NCI-H524 treated with DMSO at 0.1 percent for 48 hours (cell line): ENCODE measurements at regions not wholly inside any gene's neighbourhood (a gene's known extent, or its start where the extent isn't known, plus 50 kb on each side); places are given as distances from the start of the nearest gene placed in this dataset.

ENCODE experiments used
- DNase-seq: peaks from one replicate; lab custom pipeline; 2025; lab: John Stamatoyannopoulos, UW

DNA sequence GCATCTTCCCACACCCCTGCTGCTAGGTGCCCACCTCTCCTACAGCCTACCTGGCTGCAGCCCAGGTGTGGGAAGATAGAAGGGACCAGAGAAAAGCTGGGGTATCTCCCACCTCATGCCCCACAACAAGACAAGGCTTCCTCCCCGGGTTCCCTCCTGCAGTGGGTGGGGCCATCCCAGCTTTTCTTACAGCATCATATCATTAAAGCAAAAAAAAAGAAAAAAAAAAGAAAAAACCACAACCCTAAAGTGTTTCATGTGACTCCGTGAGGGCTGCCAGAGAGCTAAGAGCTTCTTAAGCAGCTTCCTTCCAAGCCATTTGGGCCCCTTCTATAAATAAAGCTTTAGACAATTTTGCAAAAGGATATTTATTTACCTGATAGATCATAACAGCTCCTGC lies 455.4 kb upstream of the TSHZ3 start:
- DNase-seq, result no peak

DNA sequence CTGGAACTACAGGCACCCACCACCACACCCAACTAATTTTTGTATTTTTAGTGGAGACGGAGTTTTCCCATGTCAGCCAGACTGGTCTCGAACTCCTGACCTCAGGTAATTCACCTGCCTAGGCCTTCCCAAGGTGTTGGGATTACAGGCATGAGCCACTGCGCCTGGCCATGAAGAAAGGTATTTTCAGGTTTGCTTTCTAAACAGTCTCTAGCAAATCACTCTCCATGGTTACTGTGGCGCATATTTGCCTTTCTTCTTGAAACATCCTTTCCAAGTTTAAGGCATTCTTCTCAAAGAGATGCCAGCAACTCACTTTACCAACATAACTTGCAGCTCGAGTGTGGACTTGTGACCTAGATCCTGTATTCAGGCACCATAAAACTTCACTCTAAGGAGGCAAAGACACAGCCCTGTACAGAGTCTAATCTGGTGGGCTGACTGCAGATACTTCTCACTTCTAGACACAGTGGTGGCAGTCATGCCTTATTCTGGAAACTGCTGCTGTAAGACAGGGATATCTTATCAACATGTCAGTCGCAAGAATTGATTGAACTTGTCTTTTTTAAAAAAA lies 461.4 kb upstream of the TSHZ3 start:
- no peak for DNase-seq

DNA sequence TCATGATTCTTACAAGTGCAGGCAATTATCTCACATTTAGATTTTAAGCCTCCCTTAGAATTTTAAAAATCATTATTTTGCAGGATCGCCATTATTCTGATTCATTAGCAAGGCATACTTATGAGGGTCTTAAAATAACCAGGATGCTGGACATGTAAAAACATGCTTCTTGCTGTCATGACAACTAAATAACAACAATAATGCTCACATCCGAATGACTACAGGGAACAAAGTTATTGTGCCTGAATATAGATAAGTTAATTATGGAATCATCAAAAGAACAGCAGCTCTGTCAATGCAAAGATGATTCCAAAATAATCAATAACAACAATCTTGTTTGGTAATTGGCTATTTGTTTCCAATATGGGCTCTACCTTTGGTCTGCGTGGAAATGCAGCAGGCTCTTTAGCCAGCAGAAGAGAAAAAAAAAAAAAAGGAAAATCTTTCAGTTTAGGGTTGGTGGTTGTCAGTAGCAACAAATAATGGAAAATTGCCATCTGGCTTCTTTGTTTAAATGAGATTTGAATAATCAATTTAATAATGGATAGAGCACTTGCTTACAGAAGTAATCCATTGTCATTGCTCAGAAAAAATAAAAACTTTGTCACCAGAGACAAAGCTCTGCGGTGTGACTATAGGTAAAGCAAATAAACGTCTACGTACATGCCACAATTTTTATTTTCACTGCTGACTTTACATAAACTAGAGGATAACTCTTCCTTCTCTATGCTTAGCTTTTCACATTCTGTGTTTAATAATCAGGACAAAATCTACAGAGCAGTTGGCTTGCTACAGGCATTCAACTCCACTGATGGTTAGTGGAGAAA lies 468.9 kb upstream of the TSHZ3 start:
- no peak for DNase-seq

DNA sequence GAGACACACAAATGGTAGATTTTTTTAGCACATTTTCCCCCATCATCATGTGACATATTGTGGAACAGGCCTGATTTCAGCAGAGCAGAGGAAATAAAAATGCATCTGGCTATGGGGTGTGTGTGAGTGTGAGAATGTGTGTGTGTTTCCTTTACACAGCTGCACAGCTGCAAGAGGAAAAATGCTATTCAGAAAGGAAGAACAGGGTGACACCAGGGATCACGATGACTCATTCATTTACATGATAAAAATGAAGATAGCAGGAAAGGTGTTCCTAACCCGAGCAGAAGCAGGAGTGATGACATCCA lies 469.5 kb upstream of the TSHZ3 start:
- DNase-seq, result no peak

DNA sequence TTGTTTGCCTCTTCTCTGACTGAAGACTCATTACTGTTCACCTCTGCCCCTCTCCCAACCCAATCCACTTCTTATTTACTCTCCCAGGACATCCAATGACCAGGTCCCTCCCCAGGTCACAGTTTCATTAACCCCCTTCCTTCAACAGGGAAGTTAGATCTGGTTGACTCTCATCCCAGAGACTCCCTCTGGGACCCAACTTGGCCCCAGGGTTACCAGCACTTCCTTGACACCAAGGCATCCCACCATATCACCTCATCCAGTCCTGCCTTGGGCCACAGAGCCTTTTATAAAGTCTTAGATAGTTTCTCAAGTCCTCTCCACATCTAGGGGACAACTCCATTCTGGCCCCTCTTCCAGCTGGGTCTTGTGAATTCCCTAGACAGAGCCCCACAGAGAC lies 470.6 kb upstream of the TSHZ3 start:
- DNase-seq, result no peak

DNA sequence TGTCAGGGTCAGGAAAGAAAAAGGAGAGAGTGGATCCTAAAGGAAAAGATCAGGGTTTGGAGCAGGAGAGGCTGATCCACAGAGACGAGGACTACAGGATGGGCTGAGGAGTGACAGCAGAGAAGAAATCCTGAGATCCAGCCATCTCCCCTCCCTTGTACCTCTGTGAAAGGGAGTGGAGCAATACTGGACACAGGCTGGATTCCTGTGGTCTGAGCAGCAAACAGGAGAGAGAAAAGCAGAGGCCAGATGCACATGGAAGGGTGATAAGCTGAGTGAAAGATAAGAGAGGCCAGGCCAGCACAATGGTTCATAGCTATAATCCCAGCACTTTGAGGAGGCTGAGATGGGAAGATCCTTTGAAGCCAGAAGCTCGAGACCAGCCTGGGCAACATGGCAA lies 472.1 kb upstream of the TSHZ3 start:
- no peak for DNase-seq

DNA sequence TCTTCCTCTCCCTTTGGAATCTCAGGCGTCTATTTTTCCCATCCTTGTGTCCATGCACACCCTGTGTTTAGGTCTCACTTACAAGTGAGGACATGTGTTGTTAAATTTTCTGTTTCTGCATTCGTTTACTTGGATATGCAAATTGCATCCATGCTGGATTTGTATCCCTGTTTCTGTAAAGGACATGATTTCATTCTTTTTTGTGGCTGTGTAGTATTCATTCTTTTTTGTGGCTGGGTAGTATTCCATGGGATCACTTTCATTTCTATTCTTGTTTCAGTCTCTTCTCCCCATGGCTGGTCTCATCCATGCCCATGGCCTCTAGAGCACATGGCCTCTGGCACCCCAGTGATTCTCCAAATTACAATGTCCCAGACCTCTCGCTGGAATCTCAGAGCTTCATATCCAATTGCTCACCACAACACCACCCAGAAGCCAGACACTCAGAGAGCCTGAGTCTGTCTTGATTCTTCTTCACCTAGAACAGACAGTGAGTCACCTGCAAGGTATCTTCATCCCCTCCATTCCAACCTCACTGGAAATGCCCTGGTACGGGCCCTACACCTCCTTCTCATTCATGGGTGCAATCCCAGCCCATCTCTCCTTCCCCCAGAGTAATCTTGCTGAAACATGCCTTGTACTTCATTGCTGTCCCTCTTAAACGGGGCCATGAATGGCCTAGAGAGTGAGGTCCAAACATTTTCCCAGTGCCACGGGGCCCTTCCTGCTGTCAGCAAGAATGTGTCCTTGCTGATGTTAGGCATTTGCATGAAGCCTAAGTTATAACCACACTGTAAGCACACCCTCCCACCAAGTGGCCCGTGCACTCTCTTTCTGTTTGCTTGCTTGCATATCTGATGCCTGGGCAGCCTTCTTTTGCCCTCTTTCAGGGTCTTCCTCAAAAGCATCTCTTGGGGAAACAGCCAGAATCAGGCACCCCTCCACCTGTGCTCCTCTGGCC lies 476.2 kb upstream of the TSHZ3 start:
- DNase-seq, result no peak

DNA sequence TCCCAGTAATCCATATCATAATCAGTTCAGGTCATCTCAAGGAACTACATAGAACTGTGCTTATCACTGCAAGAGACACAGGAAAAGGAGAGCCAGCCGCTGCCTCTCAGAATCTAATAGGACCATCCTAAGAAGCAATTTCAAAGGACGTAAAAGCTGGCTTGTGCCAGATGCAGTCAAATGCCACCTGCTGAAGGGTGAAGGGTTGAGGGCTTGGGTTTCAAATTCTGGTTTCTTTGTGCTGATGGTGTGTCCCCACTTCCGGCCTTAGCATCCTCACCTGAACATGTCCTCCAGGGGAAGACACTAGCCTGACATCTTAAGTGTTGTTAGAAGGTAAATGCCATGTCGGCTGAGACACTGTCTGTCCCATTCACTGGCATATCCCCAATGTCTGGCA lies 477.1 kb upstream of the TSHZ3 start:
- no peak for DNase-seq

DNA sequence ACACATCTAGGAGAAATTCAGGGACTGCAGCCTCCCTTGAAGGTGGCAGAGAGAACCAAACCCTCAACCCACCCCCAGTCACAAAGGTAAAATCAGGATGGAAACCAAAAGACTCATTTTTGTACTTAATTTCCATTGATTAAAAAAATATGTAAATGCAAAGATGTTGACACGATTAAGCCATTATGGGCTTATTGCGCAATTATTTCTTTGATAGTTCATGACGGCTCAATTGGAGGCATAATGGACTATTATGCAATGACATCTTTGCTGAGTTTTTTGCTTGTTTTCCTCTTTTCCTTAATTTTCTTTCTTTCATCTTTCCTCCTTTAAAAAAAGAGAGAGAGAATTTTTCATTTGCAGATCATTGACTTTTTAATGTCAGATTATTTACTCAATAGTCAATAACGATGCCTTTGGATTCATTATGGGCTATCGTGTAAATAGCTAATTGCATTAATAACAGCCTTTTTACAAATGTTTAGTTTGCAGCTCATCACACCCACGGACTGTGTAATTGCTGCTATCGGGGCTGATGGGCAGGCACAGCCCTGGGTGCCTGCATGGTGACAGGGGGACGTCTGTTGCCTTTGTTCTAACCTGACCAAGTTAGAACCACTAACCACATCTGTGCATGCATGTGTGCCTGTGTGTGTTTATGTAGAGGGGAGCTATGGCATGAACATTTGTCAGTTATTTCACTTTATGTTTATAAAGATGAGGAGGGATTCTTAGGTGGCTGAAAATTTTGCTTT lies 482.4 kb upstream of the TSHZ3 start:
- DNase-seq, result no peak

DNA sequence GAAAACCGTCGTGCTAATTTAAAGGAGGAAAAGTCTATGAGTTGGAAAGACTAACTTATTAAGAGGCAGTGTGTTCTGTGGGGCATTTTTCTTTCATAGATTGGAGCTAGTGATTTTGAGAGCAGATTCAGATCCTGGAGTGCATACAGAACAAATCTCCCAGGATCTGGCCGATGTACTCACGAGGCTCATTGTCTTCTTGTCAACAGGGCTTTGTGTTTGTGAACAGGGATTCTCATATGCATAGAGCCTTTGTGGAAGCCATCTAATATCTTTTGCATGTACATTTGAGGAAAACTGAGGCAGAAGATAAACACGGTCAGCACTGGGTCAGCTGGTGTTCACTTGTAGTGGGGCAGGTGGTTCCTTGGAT lies 482.9 kb upstream of the TSHZ3 start:
- DNase-seq, result no peak

DNA sequence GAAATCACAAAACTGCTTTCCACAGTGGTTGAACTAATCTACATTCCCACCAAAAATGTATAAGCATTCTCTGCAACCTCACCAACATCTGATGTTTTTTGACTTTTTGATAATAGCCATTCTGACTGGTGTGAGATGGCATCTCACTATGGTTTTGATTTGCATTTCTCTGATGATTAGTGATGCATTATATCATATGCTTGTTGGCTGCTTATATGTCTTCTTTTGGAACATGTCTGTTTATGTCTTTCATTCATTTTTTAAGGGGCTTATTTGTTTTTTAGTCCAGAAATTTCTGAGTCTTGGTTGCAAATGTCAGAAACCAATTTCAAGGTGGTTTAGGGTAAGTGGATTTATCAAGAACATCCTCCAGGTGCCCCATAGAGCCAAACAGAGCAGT lies 484.8 kb upstream of the TSHZ3 start:
- no peak for DNase-seq

DNA sequence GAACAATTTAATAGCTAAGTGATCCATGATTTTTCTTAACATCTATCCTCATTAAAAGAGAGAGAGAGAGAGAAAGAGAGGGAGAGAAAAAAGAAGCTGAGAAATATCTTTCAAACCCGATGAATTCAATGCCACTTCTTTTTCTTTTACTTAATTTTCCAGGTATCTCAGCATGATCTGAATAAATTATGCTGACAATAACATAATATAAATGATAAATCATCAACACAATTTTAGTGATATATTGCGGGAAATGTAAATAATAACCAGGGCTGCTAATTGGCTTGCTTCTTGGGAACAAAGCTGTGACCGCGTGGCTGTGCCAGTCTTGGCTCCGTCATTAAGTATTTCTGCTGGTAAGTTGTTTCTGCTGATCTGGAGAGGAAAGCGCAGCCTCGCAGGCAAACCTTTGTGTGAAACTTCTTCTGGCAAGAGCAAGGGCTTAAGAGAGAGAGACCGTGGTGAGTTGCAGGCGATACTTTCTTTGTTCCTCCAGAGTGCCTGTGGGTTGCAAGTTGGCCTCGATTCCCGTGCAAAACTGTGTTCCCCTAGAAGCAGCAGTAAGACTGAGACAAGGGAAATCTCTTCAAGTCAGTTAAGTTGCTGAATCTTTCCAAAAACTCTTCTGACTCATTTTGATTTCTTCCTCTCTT lies 489.1 kb upstream of the TSHZ3 start:
- DNase-seq, result no peak

DNA sequence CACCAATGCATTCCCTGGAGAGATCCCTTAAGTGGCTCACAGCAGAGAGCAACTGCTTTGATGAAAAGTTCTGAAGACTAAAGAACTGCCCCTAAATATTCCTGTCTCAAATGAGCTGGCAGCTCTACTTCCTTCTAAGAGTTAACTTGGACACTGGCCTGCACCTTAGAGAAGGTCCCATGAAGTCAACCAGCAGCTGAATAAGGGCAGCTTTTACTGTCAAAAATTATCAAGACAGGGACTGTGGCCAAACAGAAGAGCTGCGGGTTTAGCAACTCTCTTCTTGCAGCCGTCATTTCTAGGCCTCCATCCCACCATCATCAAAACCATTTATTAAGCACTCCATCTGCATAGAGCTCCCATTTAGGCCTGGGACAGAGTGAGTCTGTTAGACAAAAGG lies 491.1 kb upstream of the TSHZ3 start:
- no peak for DNase-seq

DNA sequence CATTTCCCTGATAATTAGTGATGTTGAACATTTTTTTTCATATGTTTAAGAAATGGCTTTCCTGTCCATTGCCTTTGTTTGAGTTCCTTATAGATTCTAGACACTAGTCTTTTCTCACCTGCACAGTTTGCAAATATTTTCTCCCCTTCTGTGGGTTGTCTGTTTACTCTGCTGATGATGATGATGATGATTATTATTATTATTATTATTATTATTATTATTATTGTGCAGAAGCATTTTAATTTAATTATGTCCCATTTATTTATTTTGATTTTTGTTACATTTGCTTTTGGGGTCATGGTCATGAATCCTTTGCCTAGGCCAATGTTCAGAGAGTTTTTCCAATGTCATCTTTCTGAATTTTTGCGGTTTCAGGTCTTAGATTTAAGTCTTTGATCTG lies 492.5 kb upstream of the TSHZ3 start:
- DNase-seq, result no peak

DNA sequence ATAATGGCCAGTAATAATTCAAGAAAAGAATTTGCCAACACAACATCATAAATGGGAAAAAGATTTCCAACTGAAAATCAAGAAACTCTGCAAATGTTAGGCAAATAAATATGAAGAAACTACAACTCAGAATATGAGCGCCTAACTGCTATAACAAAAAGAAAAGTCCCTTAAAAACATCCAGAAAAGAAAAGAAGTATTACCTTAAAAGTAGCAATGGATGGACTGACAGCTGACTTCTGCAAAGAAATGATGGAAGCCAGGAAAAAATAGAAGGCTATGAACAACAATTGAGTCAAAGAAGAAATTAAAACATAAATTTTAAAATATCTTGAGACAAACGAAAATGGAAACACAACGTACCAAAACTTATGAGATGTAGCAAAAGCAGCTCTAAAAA lies 482.3 kb upstream of the ZNF507 start:
- DNase-seq, result no peak

DNA sequence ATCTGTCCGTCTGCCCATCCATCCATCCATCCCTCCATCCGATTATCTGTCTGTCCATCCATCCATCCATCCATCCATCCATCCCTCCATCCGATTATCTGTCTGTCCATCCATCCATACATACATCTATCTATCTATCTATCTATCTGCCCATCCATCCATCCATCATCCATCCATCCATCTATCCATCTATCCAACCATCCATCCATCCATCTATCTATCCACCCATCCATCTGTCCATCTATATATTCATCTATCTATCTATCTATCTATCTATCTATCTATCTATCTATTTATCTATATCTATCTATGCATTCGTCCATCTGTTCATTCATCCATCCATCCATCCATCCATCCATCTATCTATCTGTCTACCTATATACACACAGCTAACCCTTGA lies 471.1 kb upstream of the ZNF507 start:
- no peak for DNase-seq

DNA sequence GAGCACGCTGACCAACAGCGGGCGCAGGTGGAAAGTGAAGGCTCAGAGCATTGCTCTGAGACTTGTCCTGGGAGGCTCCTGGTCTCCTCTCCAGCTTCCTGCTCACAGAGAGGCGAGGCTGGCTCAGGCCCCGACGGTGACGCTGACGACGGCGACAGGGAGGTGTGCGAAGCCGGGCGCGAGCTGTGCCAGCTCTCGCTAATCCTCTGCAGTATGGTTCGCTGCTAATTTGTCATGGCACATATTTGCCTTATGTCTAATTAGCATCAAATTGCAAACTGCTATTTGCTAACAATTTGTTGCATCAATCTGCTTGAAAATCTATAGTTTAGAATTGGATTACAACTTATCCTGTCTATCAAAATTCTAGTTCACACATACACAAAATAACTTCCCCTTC lies 469.8 kb upstream of the ZNF507 start:
- no peak for DNase-seq

DNA sequence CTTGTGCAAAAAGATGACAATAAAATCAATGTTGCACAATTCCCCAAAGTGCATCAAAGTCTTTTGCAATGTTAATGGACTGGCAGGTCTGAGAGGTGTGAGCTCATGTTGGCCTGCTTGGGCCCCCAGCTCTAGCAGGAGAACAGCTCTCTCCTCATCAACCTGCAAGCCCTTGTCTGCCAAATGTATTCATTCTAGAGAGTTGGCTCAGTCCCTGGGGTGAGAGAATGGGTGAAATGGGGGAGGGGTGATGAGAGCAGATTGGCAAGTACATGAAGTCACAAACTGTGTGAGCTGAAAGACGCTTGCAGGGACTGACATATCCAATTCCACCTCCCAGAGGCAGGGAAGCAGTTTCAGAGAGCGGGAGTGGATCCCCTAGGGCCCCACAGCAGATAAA lies 465.1 kb upstream of the ZNF507 start:
- DNase-seq, result no peak

DNA sequence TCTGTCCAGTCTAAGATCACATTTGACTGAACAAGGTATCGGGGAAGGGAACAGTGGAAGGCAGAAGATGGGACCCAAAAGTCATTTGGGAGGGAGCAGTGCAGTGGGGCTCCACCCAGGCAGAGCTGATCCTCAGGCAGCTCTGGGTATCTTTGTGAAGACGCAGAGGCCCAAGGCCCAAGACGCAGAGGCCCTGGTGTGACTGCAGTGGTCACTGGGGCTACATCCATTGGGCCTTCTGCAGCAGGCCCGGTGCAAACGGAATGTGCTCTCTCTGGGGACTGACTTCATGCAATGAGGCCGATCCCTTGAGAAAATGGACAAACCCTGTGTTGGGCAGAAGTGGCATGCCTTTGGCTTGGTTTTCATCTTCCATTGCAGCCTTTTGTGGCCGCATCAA lies 463.4 kb upstream of the ZNF507 start:
- no peak for DNase-seq

DNA sequence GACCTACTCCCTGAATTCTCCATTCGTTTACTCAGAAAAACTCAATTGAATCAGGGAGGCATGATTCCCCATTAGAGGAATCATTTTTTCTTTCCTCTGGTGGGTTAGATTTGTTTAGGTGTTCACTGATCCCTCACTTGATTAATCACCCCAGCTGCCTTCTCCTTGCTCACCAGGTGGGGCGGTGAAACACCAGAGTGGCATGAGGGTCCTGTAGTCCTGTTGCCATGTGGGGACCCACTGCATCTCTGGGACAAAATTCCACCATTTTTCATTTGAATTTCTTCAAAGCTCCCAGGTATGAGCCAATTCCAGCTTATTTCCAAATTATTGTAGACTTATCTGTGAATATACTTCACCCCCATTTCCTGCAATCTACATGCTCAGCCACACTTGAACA lies 462.7 kb upstream of the ZNF507 start:
- DNase-seq, result no peak

DNA sequence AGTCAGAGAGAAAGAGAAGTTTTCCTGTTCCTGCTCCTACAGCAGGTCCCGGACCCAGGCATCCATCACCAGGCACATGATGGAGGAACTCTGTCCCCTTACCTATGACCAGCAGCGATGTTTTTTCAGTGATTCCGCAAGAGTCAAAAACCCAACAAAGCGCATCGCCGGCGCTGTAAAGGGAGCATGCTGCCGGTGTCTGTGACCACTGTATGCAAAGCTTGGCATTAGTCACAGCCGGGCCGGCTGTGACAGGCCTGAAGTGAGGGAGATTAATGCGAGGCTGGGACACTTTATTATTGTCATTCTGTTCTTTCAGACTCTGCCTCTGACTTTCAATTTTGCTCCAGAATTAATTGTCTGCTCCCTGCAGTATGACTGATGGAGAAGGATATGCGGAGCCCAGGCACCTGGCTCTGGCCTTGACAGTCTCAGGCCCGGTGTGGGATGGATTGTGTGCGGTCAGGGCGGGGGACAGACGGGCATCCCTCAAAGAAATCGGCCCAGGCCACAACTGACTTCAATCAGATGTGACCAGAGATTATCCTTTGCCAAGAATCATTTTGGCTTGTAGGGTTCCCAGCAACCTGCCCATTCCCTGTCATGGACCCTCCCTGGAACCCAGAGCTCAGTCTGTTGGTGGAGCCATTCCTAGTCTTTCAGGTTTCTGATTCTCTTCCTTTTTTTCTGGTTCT lies 462.0 kb upstream of the ZNF507 start:
- DNase-seq, result no peak
